OCI-LY3 (cell line): ENCODE measurements at regions not wholly inside any gene's neighbourhood (a gene's known extent, or its start where the extent isn't known, plus 50 kb on each side); places are given as distances from the start of the nearest gene placed in this dataset.

ENCODE experiments used
- H2AFZ ChIP-seq: fragments of 200-600, 300-600 bp; shearing (Covaris generic); 2 replicates; pipeline ENCODE4 v1.6.0; 2014; ENCODE audit warnings: antibody characterized with exemption, low read depth, low read length
- H3K27ac ChIP-seq: fragments of 200-600, 300-600 bp; sonication (generic); 2 replicates; pipeline ENCODE4 v1.5.1; 2014; ENCODE audit warnings: mild to moderate bottlenecking, low read length, moderate library complexity, mixed read lengths
- H3K27me3 ChIP-seq: fragments of 200-600, 300-600 bp; sonication (generic); 2 replicates; pipeline ENCODE4 v1.6.1; 2014; ENCODE audit warnings: low read depth, low read length, mixed read lengths
- H3K36me3 ChIP-seq: fragments of 200-600, 300-600 bp; sonication (generic); replicated peaks from 2 replicates; pipeline ENCODE3; 2014; ENCODE audit warnings: low read depth, low read length, mixed read lengths
- H3K4me1 ChIP-seq: fragments of 300-600, 200-600 bp; sonication (generic); 2 replicates; pipeline ENCODE4 v1.6.1; 2014; ENCODE audit warnings: low read length, mixed read lengths
- H3K4me2 ChIP-seq: fragments of 200-600, 300-600 bp; sonication (generic); 2 replicates; pipeline ENCODE4 v1.6.1; 2014; ENCODE audit warnings: low read length, mixed read lengths
- H3K4me3 ChIP-seq: fragments of 300-600, 200-600 bp; sonication (generic); 2 replicates; pipeline ENCODE4 v1.5.1; 2014; ENCODE audit warnings: antibody characterized with exemption, mild to moderate bottlenecking, low read length, moderate library complexity
- H3K79me2 ChIP-seq: fragments of 300-600, 200-600 bp; shearing (Covaris generic); 2 replicates; pipeline ENCODE4 v1.6.1; 2014; ENCODE audit warnings: mild to moderate bottlenecking, low read length, mixed read lengths
- H3K9ac ChIP-seq: fragments of 300-600, 200-600 bp; shearing (Covaris generic); 2 replicates; pipeline ENCODE4 v1.6.0; 2014; ENCODE audit warnings: mild to moderate bottlenecking, low read length, moderate library complexity
- H3K9me3 ChIP-seq: fragments of 200-600, 300-600 bp; shearing (Covaris generic); 2 replicates; pipeline ENCODE4 v1.6.1; 2014; ENCODE audit warnings: low read length, mixed read lengths; ENCODE audit not compliant: insufficient read depth
- H4K20me1 ChIP-seq: fragments of 200-600, 300-600 bp; sonication (generic); 2 replicates; pipeline ENCODE4 v1.6.1; 2016; ENCODE audit warnings: low read length, mixed read lengths; ENCODE audit not compliant: insufficient read depth
- CTCF ChIP-seq: fragments of 200-600, 300-600 bp; sonication (generic); IDR thresholded peaks from 2 replicates; pipeline ENCODE4 v1.5.1; 2014; ENCODE audit warnings: antibody characterized with exemption, low read length, low read depth
- EZH2phosphoT487 ChIP-seq: fragments of 200-600 bp; shearing (Covaris generic); IDR thresholded peaks from 2 replicates; pipeline ENCODE4 v1.6.1; 2018; ENCODE audit warnings: antibody characterized with exemption, mixed run types, low read depth

DNA sequence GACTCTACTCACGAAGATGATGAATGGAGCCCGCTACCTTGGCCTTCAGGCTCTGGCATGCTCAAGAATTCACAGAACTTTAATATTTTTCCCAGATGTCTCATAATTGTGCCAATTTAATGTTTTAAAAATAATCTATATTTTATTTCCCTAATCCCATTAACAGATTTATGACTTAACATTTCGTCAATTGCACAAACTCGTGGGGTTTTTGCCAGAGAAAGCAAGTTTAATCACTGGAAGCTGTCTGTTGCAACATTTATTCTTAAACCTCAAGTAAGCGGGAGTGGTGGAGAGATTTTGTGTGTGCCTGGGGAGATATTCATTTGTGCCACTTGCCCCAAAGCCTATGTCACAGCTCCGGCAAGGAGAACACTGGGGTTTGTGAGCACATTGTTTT lies 117.9 kb downstream of the TEX36 start:
- Histone ChIP-seq H3K36me3 (no peaks in the 10 kb centered on the region), H3K27ac (no peak overlapping the region), H3K4me1 (no peaks in the 10 kb centered on the region), H4K20me1 (no peaks in the 10 kb centered on the region), H3K9ac (no peak overlapping the region), H3K27me3 (no peaks in the 10 kb centered on the region), H3K4me2 (no peak overlapping the region), H3K4me3 (no peak overlapping the region), H2AFZ (no peak overlapping the region), H3K9me3 (no peaks in the 10 kb centered on the region), H3K79me2 (no peaks in the 10 kb centered on the region)
- TF ChIP-seq EZH2phosphoT487 (no peak), CTCF (no peak)

DNA sequence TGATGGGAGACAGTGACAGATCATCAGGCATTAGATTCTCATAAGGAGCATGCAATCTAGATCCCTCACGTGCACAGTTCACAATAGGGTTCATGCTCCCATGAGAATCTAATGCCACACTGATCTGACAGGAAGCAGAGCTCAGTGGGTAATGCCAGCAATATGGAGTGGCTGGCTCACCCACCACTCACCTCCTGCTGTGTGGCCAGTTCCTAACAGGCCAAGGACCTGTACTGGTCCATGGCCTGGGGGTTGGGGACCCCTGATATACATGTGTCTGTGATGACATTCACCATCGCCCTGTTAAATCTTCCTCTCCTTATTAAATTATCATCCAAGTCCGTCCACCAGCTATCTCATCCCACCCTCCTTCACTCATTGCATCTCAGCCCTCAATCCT lies 118.4 kb downstream of the TEX36 start:
- no peaks in the 10 kb centered on the region for H3K4me1 ChIP-seq
- no peaks in the 10 kb centered on the region for H3K36me3 ChIP-seq
- H3K4me3 ChIP-seq: no peak overlapping the region
- H3K27ac ChIP-seq: no peak overlapping the region
- H4K20me1 ChIP-seq: no peaks in the 10 kb centered on the region
- H3K4me2 ChIP-seq: no peak overlapping the region
- no peaks in the 10 kb centered on the region for H3K27me3 ChIP-seq
- H3K79me2 ChIP-seq: no peaks in the 10 kb centered on the region
- H2AFZ ChIP-seq: no peak overlapping the region
- no peak overlapping the region for H3K9ac ChIP-seq
- TF ChIP-seq CTCF (no peak), EZH2phosphoT487 (no peak)
- no peaks in the 10 kb centered on the region for H3K9me3 ChIP-seq

DNA sequence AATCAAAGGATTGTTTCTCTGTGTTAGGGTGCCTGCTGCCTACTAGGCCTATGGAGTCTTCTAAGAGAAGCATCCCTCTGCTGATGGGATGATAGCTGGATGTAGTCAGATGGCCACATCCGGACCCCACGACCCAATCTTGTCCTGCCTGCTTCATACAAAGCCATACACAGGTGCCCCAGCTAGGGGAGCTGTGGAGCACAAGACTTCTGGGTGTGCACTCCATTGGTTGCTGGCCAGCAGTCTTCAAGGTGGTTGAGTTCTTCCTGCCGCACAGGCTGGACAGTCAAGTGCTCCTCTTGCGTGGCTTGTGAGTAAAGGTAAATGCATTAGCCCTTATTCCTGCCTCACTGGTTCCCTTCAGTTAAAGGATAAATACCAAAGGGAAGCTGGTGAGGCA lies 120.2 kb downstream of the TEX36 start:
- H3K4me2 ChIP-seq: no peak overlapping the region
- H3K9me3 ChIP-seq: no peaks in the 10 kb centered on the region
- H3K4me3 ChIP-seq: no peak overlapping the region
- TF ChIP-seq EZH2phosphoT487 (no peak), CTCF (no peak)
- no peaks in the 10 kb centered on the region for H3K27me3 ChIP-seq
- no peak overlapping the region for H3K27ac ChIP-seq
- H3K79me2 ChIP-seq: no peaks in the 10 kb centered on the region
- no peaks in the 10 kb centered on the region for H3K36me3 ChIP-seq
- H2AFZ ChIP-seq: no peak overlapping the region
- no peak overlapping the region for H3K9ac ChIP-seq
- no peaks in the 10 kb centered on the region for H4K20me1 ChIP-seq
- no peaks in the 10 kb centered on the region for H3K4me1 ChIP-seq

- no peaks in the 10 kb centered on the region for H3K27me3 ChIP-seq
- no peaks in the 10 kb centered on the region for H4K20me1 ChIP-seq
- no peaks in the 10 kb centered on the region for H3K9me3 ChIP-seq
Measured at GRCh38 chr10:125560947-125561346, 122.0 kb downstream of the TEX36 start.

More at GRCh38 chr10:125560947-125561346, 122.0 kb downstream of the TEX36 start:
- Histone ChIP-seq H3K36me3 (no peaks in the 10 kb centered on the region), H3K27ac (no peak overlapping the region), H3K4me1 (no peaks in the 10 kb centered on the region), H3K4me2 (no peak overlapping the region), H2AFZ (no peak overlapping the region), H3K9ac (no peak overlapping the region), H3K79me2 (no peaks in the 10 kb centered on the region), H3K4me3 (no peak overlapping the region)
- no peak for TF ChIP-seq EZH2phosphoT487
- TF ChIP-seq CTCF: no peak
